ENCODE measurements at regions not wholly inside any gene's neighbourhood (a gene's known extent, or its start where the extent isn't known, plus 50 kb on each side); places are given as distances from the start of the nearest gene placed in this dataset.

GRCh38 chr1:239655023-239655422 lies 268.7 kb downstream of the CHRM3 start:
- TF ChIP-seq CTCF (IDR thresholded peaks at IDR 0.05): no peak
- no peak for TF ChIP-seq EP300 (IDR thresholded peaks at IDR 0.05)
- TF ChIP-seq POLR2AphosphoS5 (IDR thresholded peaks at IDR 0.05): no peak
